HG02642 (cell line): ENCODE measurements at regions not wholly inside any gene's neighbourhood (a gene's known extent, or its start where the extent isn't known, plus 50 kb on each side); places are given as distances from the start of the nearest gene placed in this dataset.

Experiments used
- ATAC-seq: cut with Tn5 transposase; IDR thresholded peaks from one replicate; pipeline ENCODE4 v1.9.1; 2021; ENCODE audit warnings: mild to moderate bottlenecking; ENCODE audit not compliant: unreplicated experiment, poor library complexity

GRCh38 chr14:83746336-83746735, 1783.6 kb upstream of the FLRT2 start:
- no peak for ATAC-seq

- ATAC-seq, result no peak
Measured at GRCh38 chr14:83757916-83758315, 1772.0 kb upstream of the FLRT2 start.

DNA sequence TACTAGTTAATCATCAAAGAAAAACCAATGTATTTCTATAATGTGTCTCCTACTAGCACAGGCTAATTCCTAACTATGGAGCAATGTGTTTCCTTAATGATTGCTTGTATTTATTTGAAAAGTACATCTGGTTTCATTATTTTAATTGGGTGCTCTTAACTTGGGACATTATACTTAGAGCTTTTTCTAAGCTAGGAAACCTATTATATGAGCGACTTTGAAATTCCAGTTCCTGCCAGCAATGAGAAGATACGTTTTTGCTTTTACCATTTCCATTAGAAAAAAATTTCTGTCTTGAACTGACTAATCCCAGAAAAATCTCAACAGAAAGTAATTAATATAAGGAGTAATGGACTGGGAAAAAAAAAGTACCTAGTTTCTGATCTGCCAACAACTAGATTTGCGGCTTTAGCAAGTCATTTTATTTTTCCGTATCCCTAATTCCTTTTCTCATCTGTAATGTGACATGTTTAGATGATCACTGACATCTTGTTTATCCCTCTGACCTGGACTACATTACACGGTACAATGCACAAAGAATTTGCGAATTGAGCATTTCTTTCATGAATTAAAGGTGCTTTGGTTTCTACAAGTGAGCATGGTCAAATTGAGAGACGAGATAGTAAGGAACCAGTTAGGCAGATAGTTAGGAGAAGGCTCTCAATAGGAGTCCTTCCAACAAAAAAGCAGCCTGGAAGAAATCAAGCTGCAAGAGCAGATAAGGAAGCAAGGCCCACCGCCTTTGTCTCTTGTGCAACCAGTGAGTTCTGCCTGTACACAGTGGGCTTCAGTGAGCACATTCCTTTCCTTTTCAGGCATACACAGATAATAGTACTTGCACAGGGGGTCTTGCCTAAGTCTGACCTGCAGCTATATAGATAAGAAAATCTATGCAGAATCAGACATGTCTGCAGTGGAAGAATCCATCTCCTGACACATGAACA, 1765.0 kb upstream of the FLRT2 start:
- no peak for ATAC-seq

GRCh38 chr14:83777516-83777915, 1752.4 kb upstream of the FLRT2 start:
- no peak for ATAC-seq

- no peak for ATAC-seq
Measured at GRCh38 chr14:83779266-83779665, 1750.7 kb upstream of the FLRT2 start.

DNA sequence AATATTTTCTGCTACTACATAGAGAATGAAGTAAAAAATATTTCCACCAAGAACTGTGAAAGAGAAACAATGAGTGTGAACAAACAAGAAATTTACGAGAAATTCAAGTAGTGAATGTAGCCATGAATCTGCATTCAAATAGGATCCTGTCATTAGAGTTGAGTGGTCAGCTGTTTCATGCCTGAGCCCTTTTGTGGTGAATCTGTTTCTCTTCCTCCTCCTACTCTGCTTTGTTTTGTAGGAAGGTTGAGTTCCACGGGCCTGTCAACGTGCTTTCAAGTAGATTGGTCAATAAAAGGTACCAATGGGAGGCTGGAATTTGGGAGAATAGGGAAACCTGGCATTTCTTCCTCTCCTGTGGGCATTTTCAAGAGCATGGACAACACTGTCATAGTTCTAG, 1749.6 kb upstream of the FLRT2 start:
- no peak for ATAC-seq

- ATAC-seq, result no peak
Measured at GRCh38 chr14:83798421-83798820, 1731.5 kb upstream of the FLRT2 start.

DNA sequence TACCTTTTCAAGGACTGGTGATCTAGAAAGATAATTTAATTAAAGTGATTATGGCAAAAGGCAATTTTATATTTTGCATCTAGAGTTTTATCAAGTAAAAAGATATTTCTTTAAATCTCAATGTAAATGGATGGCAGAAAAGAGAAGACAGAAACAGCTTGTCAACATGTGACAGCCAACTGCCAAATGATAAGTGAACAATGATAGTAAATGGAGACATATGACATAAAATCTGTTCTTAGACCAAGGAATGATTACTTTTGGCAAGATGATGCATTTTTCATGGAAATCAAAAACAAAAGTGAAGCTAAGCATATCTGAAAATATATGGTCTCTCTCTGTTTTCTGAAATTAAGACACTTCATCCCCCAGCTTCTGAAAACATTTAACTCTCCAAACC, 1730.7 kb upstream of the FLRT2 start:
- ATAC-seq, result no peak

DNA sequence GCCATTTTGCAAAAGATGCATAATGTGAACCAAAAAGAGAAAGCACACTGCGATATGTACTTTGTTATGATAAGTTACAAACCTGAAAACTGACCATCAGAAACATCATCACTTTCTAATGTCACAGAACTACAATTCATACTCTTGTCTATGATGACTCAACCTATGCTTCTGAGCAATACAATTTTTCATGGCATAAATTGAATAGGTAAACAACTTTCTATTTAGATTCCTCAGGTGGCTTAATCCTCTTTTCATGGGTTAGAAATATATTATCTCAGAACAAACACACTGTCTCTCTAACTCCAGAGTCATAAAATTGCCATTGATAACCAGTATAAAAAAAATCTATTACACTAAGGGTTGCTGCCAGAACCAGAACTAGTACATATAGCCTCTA, 1715.0 kb upstream of the FLRT2 start:
- no peak for ATAC-seq

- ATAC-seq, result no peak
Measured at GRCh38 chr14:83816761-83817160, 1713.2 kb upstream of the FLRT2 start.

GRCh38 chr14:83825843-83826242, 1704.1 kb upstream of the FLRT2 start:
- ATAC-seq, result no peak

GRCh38 chr14:83826838-83827237, 1703.1 kb upstream of the FLRT2 start:
- ATAC-seq, result no peak

GRCh38 chr14:83827383-83827782, 1702.6 kb upstream of the FLRT2 start:
- ATAC-seq, result no peak

GRCh38 chr14:83828406-83828805, 1701.5 kb upstream of the FLRT2 start:
- no peak for ATAC-seq

DNA sequence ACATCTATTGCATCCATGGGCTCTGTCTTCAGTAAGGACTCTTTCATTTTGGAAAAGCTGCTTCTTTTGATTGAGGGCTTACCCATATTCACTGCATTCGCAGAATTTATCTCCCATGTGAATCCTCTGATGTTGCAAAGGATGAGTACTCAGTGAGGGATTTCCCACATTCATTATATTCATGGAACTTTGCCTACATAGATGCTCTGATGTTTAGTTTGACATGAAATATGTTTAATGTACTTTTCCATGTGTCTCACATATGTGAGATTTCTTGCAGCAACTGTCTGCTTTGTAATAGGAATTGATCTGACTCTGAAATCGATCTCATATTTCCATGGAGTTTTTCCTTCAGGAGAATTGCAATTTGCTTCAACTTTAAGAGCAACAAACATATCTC, 1699.6 kb upstream of the FLRT2 start:
- no peak for ATAC-seq

DNA sequence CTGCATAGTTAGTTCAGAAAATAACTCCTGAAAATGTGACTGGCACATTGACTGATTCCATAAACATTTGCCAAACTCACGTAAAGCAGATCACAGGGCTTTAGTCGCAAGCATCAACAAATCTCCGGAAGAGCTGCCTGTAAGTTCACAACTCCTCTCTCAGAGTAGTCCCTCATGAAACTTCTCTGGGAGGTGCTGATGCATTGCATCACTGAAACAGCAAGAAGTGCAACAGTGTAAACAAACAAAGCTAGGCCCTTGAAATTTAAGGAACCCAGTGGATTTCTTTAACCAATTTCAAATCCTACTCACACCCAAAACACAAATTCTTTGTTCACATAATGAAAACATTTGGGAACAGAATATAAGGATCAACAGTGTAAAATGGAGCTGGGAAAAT, 1691.7 kb upstream of the FLRT2 start:
- ATAC-seq, result no peak

DNA sequence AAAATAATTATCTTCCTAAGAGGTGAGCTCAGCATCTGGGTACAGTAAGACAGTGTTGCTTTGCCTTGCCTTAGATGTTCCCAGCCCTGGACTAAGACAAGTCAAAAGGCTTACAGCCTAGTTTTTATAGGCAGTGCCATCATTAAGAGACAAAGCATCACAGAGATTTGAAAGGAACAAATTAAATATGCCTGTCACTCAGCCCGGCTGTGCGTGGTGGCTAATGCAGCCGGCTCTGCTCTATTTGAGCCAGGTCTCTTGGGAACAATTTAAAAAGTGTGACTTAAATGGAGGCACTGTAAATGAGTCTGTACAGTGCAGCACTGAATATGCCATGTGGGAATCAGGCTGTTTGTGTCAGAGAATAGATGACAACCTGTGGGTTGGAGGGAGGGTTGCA, 1687.4 kb upstream of the FLRT2 start:
- no peak for ATAC-seq

DNA sequence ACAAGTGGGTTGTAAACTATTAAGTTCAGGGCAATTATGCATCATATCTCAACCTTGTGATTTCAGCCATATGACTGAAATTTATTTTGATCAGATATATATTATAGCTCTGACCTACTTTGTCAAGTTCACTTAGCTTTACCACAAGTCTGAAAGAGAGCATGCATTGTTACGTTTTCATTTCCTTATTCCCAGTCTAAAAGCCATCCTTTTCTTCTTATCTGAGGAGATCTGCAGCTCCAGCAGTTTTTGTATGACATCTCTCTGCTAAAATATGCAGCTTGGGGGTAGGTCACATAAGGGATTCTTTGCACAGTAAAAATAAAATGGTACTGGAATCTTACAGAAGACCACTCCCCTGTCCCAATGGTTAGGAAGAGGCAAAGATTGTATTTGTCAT, 1682.8 kb upstream of the FLRT2 start:
- no peak for ATAC-seq

DNA sequence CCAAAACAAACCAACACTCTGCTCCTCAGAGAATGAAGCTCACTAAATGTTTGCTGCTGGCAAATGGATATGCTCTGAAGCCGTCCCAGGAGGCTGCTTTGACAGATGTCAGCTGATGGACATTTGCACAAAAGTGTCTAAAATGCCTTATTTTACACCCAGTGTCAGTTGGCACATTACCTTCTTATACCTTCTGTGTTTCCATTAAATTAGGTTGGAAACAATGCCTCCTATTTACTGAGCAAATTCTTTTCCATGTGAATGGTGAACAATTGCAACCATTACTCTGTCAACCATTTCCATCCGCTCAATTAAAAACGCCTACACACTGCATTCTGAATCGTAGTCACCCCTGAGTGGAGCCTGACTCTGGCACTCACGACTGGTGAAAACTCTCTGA, 1679.9 kb upstream of the FLRT2 start:
- no peak for ATAC-seq

- no peak for ATAC-seq
Measured at GRCh38 chr14:83856334-83856733, 1673.6 kb upstream of the FLRT2 start.

DNA sequence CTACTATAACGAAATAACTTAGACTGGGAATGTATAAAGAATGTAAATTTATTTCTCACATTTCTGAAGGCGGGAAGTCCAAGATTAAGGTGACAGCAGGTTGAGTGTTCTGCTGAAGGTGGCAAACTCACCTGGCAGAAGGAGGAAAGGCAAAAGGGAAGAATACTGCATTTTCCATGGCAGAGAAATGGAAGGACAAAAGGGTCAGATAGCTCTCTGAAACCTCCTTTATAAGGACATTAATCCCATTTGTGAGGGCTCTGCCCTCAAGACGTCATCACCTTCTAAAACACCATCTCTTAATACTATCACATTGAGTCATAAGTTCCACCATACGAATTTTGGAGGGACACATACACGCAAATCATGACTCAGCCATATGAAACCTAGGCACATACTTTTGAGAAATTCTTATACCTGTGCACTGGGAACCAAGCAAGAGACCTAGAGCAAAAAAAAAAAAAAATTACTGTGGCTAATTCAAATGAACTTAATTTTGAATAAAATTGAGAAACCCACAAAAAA, 1669.3 kb upstream of the FLRT2 start:
- ATAC-seq, result no peak
